SH-SY5Y (cell line): ENCODE measurements at regions not wholly inside any gene's neighbourhood (a gene's known extent, or its start where the extent isn't known, plus 50 kb on each side); places are given as distances from the start of the nearest gene placed in this dataset.

Experiments
- GATA2 ChIP-seq: IDR thresholded peaks from 2 replicates; pipeline ENCODE4 v1.6.1; 2011; ENCODE audit warnings: mild to moderate bottlenecking, low read depth, low read length
- GATA3 ChIP-seq: IDR thresholded peaks from 2 replicates; pipeline ENCODE4 v1.6.1; 2011; ENCODE audit warnings: low read depth, mild to moderate bottlenecking, low read length, moderate library complexity

DNA sequence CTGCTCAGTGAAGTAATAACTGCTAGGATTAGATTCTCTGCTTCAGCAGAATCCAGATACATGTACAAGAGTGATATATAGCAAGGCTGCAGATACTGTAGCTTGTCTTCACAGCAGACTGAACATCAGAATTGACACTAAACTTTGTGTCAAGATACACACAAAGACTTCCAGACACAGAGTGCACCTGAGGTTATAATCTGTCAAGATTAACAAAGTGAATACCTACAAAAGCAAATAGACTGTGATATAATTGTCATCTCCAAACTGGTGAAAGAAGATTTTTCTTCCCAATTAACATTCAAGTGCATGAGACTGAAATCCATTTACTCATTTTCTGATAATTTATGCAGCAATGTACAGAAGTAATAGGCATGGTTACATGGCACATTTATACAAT is 2266.5 kb upstream of the WWC1 start:
- TF ChIP-seq GATA2 (no peak), GATA3 (no peak)
